CD14-positive monocyte (primary cell): ENCODE measurements at regions not wholly inside any gene's neighbourhood (a gene's known extent, or its start where the extent isn't known, plus 50 kb on each side); places are given as distances from the start of the nearest gene placed in this dataset.

Experiments
- DNase-seq, 3 donors: peaks; one replicate each; pipeline ENCODE4 v3.0.0-alpha.2; 2011 to 2022
- H2AFZ ChIP-seq: 2 replicates; pipeline ENCODE4 v1.6.0; 2012; ENCODE audit warnings: mild to moderate bottlenecking, low read depth, low read length, inconsistent platforms; ENCODE audit not compliant: insufficient read depth, poor library complexity, severe bottlenecking
- H3K27ac ChIP-seq, 2 donors: 1 replicate in 1 of 2; 2 replicates in 1 of 2; pipeline ENCODE4 v1.5.1; 2012 to 2013; ENCODE audit warnings: low read length in 2 of 2, control low read depth in 1 of 2, inconsistent platforms in 1 of 2, low read depth in 1 of 2, mild to moderate bottlenecking in 1 of 2
- H3K27me3 ChIP-seq, 2 donors: one replicate each; pipeline versions ENCODE4 v1.6.0 to v1.6.1; 2011 to 2013; ENCODE audit warnings: low read length in 2 of 2; ENCODE audit not compliant: control insufficient read depth in 2 of 2, insufficient read depth in 2 of 2
- H3K36me3 ChIP-seq, 2 donors: replicated peaks in 1 of 2; 1 replicate in 1 of 2; 2 replicates in 1 of 2; pipeline versions ENCODE4 v1.5.1 to v1.6.1; 2012 to 2013; ENCODE audit warnings: low read length in 2 of 2, control low read depth in 1 of 2, inconsistent platforms in 1 of 2, mild to moderate bottlenecking in 1 of 2; ENCODE audit not compliant: insufficient read depth in 2 of 2, control insufficient read depth in 1 of 2
- H3K4me1 ChIP-seq, 2 donors: 1 replicate in 1 of 2; 2 replicates in 1 of 2; pipeline versions ENCODE4 v1.5.1 to v1.6.1; 2012 to 2013; ENCODE audit warnings: low read length in 2 of 2, control low read depth in 1 of 2, inconsistent platforms in 1 of 2, mild to moderate bottlenecking in 1 of 2, moderate library complexity in 1 of 2; ENCODE audit not compliant: insufficient read depth in 2 of 2, control insufficient read depth in 1 of 2
- H3K4me2 ChIP-seq: replicated peaks from 2 replicates; pipeline ENCODE3; 2012; ENCODE audit warnings: low read length, moderate library complexity, mild to moderate bottlenecking; ENCODE audit not compliant: poor library complexity, severe bottlenecking; ENCODE audit errors: extremely low read depth
- H3K4me3 ChIP-seq, 3 experiments: fragments of 200-600 bp in 1 of 3; sonication (generic) in 1 of 3; replicated peaks in 1 of 3; 1 replicate in 2 of 3; 2 replicates in 1 of 3; pipeline ENCODE4 v1.5.1; 2011 to 2013; ENCODE audit warnings: low read length in 3 of 3, mild to moderate bottlenecking in 3 of 3, control low read depth in 2 of 3, low read depth in 2 of 3, inconsistent platforms in 1 of 3, moderate library complexity in 1 of 3
- H3K79me2 ChIP-seq: 2 replicates; pipeline ENCODE4 v1.6.0; 2012; ENCODE audit warnings: mild to moderate bottlenecking, control low read depth, inconsistent platforms, low read length, moderate library complexity; ENCODE audit not compliant: insufficient read depth
- H3K9ac ChIP-seq: 2 replicates; pipeline ENCODE4 v1.6.0; 2017; ENCODE audit warnings: low read length, mild to moderate bottlenecking; ENCODE audit not compliant: insufficient read depth, poor library complexity, severe bottlenecking
- H3K9me3 ChIP-seq, 2 donors: replicated peaks in 1 of 2; 1 replicate in 1 of 2; 2 replicates in 1 of 2; pipeline versions ENCODE4 v1.5.1 to v1.6.1; 2012 to 2013; ENCODE audit warnings: low read length in 2 of 2, control low read depth in 1 of 2; ENCODE audit not compliant: control insufficient read depth in 1 of 2, insufficient read depth in 1 of 2
- H4K20me1 ChIP-seq: 2 replicates; pipeline ENCODE4 v1.6.0; 2012; ENCODE audit warnings: mild to moderate bottlenecking, low read length, control low read depth, moderate library complexity; ENCODE audit not compliant: insufficient read depth
- H3K27ac Mint-ChIP-seq, 7 donors: one replicate each; pipeline ENCODE4 v1.8.0; 2020; ENCODE audit warnings: mild to moderate bottlenecking in 7 of 7, mixed read lengths in 7 of 7, moderate library complexity in 6 of 7, inconsistent platforms in 2 of 7
- H3K27me3 Mint-ChIP-seq, 3 donors: one replicate each; pipeline ENCODE4 v1.8.0; 2021 to 2022; ENCODE audit warnings: low read depth in 3 of 3, mild to moderate bottlenecking in 3 of 3, mixed read lengths in 3 of 3, moderate library complexity in 3 of 3, inconsistent platforms in 1 of 3
- H3K36me3 Mint-ChIP-seq, 2 donors: one replicate each; pipeline ENCODE4 v1.8.0; 2020; ENCODE audit warnings: mixed read lengths in 2 of 2, inconsistent platforms in 1 of 2, mild to moderate bottlenecking in 1 of 2
- H3K4me1 Mint-ChIP-seq: one replicate; pipeline ENCODE4 v1.8.0; 2020; ENCODE audit warnings: mild to moderate bottlenecking, mixed read lengths
- H3K4me3 Mint-ChIP-seq, 2 donors: one replicate each; pipeline ENCODE4 v1.8.0; 2020; ENCODE audit warnings: mild to moderate bottlenecking in 2 of 2, mixed read lengths in 2 of 2, moderate library complexity in 1 of 2
- H3K9me3 Mint-ChIP-seq, 7 donors: one replicate each; pipeline ENCODE4 v1.8.0; 2020 to 2022; ENCODE audit warnings: mixed read lengths in 7 of 7, mild to moderate bottlenecking in 6 of 7, moderate library complexity in 6 of 7, inconsistent platforms in 2 of 7
- WGBS: methylation state at CpG from one replicate; pipeline ENCODE4 v1.1.5; 2013; ENCODE audit warnings: missing lambda C conversion rate; ENCODE audit not compliant: insufficient coverage; 5-methylcytosine and 5-hydroxymethylcytosine counted together
- intact Hi-C, 2 donors: fragments of 100-400 bp; cut with micrococcal nuclease; formaldehyde crosslinking; loops; one replicate each; pipeline versions ENCODE4 v1.15.0 to v1.15.1; 2023
- TF ChIP-seq, protein P1 (sequence below): fragments of 200-600 bp; IDR thresholded peaks from one replicate; pipeline ENCODE4 v1.8.0; 2022; ENCODE audit warnings: antibody characterized with exemption, mild to moderate bottlenecking

DNA sequence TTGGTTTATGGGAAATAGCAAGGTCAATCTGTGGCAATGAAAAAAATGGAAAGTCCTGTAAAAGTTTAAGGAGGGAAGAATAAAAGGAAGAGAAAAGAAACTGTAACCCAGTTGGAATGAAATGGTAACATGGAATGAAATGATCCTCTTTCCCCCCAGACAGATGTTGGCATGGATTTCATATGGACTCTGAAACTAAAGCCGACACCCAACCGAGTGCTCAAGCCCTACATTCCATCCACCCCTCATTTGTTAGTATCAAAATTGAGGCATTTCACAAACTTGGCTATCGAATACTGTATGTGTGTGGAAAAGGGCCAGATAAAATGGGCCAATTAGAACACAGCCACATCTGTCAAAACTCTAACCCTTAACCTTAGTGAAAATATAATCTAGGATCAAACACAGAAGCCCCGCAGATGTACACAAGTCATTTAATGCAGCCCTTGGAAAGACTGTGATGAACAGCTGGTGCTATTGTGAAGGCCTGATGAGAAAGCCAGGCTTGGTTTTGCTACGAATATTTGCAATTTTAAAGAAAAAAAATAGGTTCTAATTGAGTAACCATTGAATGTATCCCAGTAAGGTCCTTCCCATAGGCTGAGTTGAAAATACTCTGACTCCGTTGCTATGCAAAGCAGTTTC is 72.6 kb upstream of the RGL1 start:
- Mint-ChIP-seq H3K4me3 (no peak overlapping the region), H3K36me3 (no peaks in the 10 kb centered on the region), H3K4me1 (peaks cover 2% of the 10 kb centered on the region), H3K27ac (no peak overlapping the region), H3K27me3 (peaks cover 0 to 3% (median 2%) of the 10 kb centered on the region in 3 donors), H3K9me3 (peaks cover 0 to 3% (median 0%) of the 10 kb centered on the region in 7 donors)
- Histone ChIP-seq H3K9me3 (no peaks in the 10 kb centered on the region), H3K27me3 (no peaks in the 10 kb centered on the region), H3K4me3 (no peak overlapping the region), H3K36me3 (no peaks in the 10 kb centered on the region), H2AFZ (no peak overlapping the region), H3K9ac (no peak overlapping the region), H3K4me2 (no peak overlapping the region), H3K4me1 (no peaks in the 10 kb centered on the region), H3K79me2 (no peaks in the 10 kb centered on the region), H3K27ac (no peak overlapping the region), H4K20me1 (no peaks in the 10 kb centered on the region)
- TF ChIP-seq, protein P1, sequence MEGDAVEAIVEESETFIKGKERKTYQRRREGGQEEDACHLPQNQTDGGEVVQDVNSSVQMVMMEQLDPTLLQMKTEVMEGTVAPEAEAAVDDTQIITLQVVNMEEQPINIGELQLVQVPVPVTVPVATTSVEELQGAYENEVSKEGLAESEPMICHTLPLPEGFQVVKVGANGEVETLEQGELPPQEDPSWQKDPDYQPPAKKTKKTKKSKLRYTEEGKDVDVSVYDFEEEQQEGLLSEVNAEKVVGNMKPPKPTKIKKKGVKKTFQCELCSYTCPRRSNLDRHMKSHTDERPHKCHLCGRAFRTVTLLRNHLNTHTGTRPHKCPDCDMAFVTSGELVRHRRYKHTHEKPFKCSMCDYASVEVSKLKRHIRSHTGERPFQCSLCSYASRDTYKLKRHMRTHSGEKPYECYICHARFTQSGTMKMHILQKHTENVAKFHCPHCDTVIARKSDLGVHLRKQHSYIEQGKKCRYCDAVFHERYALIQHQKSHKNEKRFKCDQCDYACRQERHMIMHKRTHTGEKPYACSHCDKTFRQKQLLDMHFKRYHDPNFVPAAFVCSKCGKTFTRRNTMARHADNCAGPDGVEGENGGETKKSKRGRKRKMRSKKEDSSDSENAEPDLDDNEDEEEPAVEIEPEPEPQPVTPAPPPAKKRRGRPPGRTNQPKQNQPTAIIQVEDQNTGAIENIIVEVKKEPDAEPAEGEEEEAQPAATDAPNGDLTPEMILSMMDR = no peak
- intact Hi-C loops = no loop called here
- DNase-seq = no peak
- 83% methylated on average over 1 of the region's 6 CpGs for WGBS

DNA sequence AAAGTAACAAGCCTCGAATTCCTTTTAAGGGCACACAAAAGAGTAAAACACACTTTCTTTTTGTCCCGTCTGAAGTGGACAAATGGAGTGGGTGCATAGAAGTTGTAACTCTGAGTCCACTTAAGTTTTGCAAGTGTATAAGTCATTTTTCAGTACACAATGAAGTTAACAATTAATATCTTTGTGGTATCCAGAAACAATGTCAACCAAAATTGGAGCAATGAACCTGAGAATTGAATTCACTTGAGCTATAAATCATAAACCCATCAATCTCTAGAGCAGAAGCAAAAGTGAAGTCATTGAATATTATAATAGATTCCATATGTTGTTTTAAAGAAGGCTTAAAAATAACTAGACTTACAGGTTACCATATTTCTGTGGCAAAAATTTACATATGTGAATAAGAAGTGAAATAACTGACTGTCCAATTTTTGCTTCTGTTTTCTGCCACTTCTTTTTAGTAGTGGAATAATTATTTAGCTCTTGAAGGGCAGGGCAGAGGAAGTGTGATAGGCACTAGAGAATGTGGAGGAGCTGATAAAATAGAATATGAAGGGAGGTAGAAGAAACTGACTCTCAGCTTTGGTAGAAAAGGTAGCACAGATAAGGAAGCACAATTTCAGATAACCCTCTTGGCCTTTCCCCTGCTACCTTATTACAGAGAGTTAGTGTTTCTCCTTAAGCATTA is 73.9 kb upstream of the RGL1 start:
- intact Hi-C loops = no loop called here
- Histone ChIP-seq H3K9ac (no peak overlapping the region), H3K27ac (no peak overlapping the region), H3K36me3 (no peaks in the 10 kb centered on the region), H4K20me1 (no peaks in the 10 kb centered on the region), H3K4me1 (no peaks in the 10 kb centered on the region), H3K9me3 (no peaks in the 10 kb centered on the region), H3K4me2 (no peak overlapping the region), H2AFZ (no peak overlapping the region), H3K4me3 (no peak overlapping the region), H3K27me3 (no peaks in the 10 kb centered on the region), H3K79me2 (no peaks in the 10 kb centered on the region)
- Mint-ChIP-seq H3K27ac (no peak overlapping the region), H3K4me1 (peaks cover 2% of the 10 kb centered on the region), H3K4me3 (no peak overlapping the region), H3K27me3 (peaks cover 0 to 3% (median 2%) of the 10 kb centered on the region in 3 donors), H3K36me3 (no peaks in the 10 kb centered on the region), H3K9me3 (peaks cover 0 to 3% (median 0%) of the 10 kb centered on the region in 7 donors)
- TF ChIP-seq, protein P1 = no peak
- DNase-seq = no peak
- no CpG with 5 or more reads among the region's 2 CpGs for WGBS
